ENCODE measurements at regions not wholly inside any gene's neighbourhood (a gene's known extent, or its start where the extent isn't known, plus 50 kb on each side); places are given as distances from the start of the nearest gene placed in this dataset.

DNA sequence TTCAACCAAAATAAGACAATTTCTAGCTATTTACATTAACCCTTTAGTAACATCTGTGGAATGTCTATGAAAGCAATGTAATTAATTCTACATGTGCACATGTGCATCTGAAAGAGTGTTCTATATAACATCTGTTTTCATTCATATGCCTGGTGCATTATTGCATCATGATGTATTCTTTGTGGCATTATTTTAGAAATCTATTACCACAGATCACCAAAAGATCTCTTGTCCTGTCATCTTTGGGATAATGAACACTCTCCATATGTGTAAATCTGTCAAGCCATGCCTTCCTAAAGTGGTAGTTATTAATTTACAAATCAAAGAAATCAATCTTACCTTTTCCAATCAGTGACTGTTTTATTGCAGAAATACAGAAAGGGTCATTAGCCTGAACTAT, 86.9 kb downstream of the TRIB2 start:
- POLR2A ChIA-PET = no interaction called here
- Histone ChIP-seq H4K20me1 (replicated peaks; ENCODE audit: control insufficient read depth, insufficient read depth, low read length) (no peaks in the 10 kb centered on the region), H3K4me3 (no peak overlapping the region), H3K9me3 (replicated peaks; ENCODE audit: control insufficient read depth, insufficient read depth, low read depth, low read length) (0 out of 2 replicates have a peak, but pooled peaks cover 2% of the 10 kb centered on the region), H3K4me2 (ENCODE audit: insufficient read depth, low read length) (no peak overlapping the region), H2AFZ (ENCODE audit: low read depth, low read length) (no peak overlapping the region), H3K36me3 (ENCODE audit: control insufficient read depth, insufficient read depth, low read length) (no peaks in the 10 kb centered on the region), H3K9ac (ENCODE audit: insufficient read depth in 1 of 2, low read depth in 2 of 2, low read length in 2 of 2) (no peak overlapping the region), H3K27me3 (ENCODE audit: control insufficient read depth in 2 of 2, insufficient read depth in 2 of 2, low read length in 2 of 2) (no peaks in the 10 kb centered on the region; a peak in 1 of 5 replicates), H3K4me1 (replicated peaks in 1 of 2; ENCODE audit: control insufficient read depth in 2 of 2, insufficient read depth in 2 of 2, low read length in 2 of 2) (no peaks in the 10 kb centered on the region), H3K9me1 (ENCODE audit: control insufficient read depth, insufficient read depth, low read length) (no peaks in the 10 kb centered on the region), H3K27ac (ENCODE audit: extremely low read depth, low read depth, low read length) (no peak overlapping the region), H3K79me2 (ENCODE audit: control insufficient read depth, insufficient read depth, low read length) (no peaks in the 10 kb centered on the region)
- DNase-seq (ENCODE audit: extremely low read depth in 1 of 4, low spot score in 3 of 4) (no peak), ATAC-seq (no peak), FAIRE-seq (no peak)
- BruUV-seq (replicated peaks) = no TSS peak
- CTCF ChIA-PET (ENCODE audit: low intra/inter-chr PET ratio) = no interaction called here
- TF ChIP-seq CEBPB (tag; IDR thresholded peaks at IDR 0.05) (0 out of 2 replicates have a peak, but pooled peaks have one; percentile 24), GATAD2B (IDR thresholded peaks at IDR 0.05; ENCODE audit: borderline replicate concordance) (no peak), CEBPG (CRISPR knock-in tag; IDR thresholded peaks at IDR 0.05) (no peak), CEBPG (tag; conservative IDR thresholded peaks at IDR 0.05 in 1 of 2, IDR thresholded peaks at IDR 0.05 in 1 of 2) (peak in 1 of 2 experiments; percentile 48; a peak in 1 of 4 replicates)
- TF ChIP-seq, protein P1, sequence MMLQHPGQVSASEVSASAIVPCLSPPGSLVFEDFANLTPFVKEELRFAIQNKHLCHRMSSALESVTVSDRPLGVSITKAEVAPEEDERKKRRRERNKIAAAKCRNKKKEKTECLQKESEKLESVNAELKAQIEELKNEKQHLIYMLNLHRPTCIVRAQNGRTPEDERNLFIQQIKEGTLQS (IDR thresholded peaks at IDR 0.05) = peak; percentile 11; the same call in 1 of the 2 replicates
- TF ChIP-seq, protein P1 (CRISPR knock-in tag; conservative IDR thresholded peaks at IDR 0.05) = no peak
- in situ Hi-C loops (cut with MboI) = no loop called here
- intact Hi-C loops (cut with micrococcal nuclease) = no loop called here
